ENCODE measurements at regions not wholly inside any gene's neighbourhood (a gene's known extent, or its start where the extent isn't known, plus 50 kb on each side); places are given as distances from the start of the nearest gene placed in this dataset.

- Histone ChIP-seq H4K20me1 (replicated peaks; ENCODE audit: control insufficient read depth, extremely low read depth, insufficient read depth, low read length) (no peaks in the 10 kb centered on the region), H3K36me3 (ENCODE audit: control insufficient read depth in 2 of 2, extremely low read depth in 1 of 2, insufficient read depth in 2 of 2, low read length in 2 of 2) (no peaks in the 10 kb centered on the region), H3K27me3 (ENCODE audit: control insufficient read depth in 2 of 2, insufficient read depth in 2 of 2, low read length in 2 of 2) (no peaks in the 10 kb centered on the region), H3K27ac (ENCODE audit: insufficient read depth, low read depth, low read length) (no peak overlapping the region), H3K9me3 (replicated peaks; ENCODE audit: control insufficient read depth, insufficient read depth, low read length) (no peaks in the 10 kb centered on the region), H3K9me1 (replicated peaks; ENCODE audit: control insufficient read depth, extremely low read depth, insufficient read depth, low read length) (no peaks in the 10 kb centered on the region), H3K4me2 (ENCODE audit: insufficient read depth, low read length) (no peak overlapping the region), H3K4me3 (replicated peaks in 1 of 3; ENCODE audit: insufficient read depth in 1 of 3, low read depth in 1 of 3, low read length in 3 of 3) (no peak overlapping the region), H3K9ac (replicated peaks; ENCODE audit: extremely low read depth, insufficient read depth, low read length) (no peak overlapping the region), H3K4me1 (ENCODE audit: control insufficient read depth, extremely low read depth, insufficient read depth, low read length) (no peaks in the 10 kb centered on the region), H3K79me2 (ENCODE audit: control insufficient read depth, insufficient read depth, low read length) (no peaks in the 10 kb centered on the region), H2AFZ (ENCODE audit: low read depth, low read length) (no peak overlapping the region)
- ChIA-PET POLR2A (no interaction called here), CTCF (interaction anchor here (0.5 kb wide), 1 partner anchor 91 kb away, joined by 3 read pairs; no protein-coding TSS in a partner anchor)
- dilution Hi-C loops (cut with MboI; ENCODE audit: extremely low pct_ligation_motif_present, low sequenced_read_pairs) (no loop called here), intact Hi-C loops (cut with micrococcal nuclease) (no loop called here)
- FAIRE-seq (no peak), DNase-seq (ENCODE audit: low read depth, low spot score) (no peak)
- no peak for TF ChIP-seq MYC (IDR thresholded peaks at IDR 0.05; ENCODE audit: low read depth, low read length)
- no TSS peak for BruUV-seq (replicated peaks)
Observed at GRCh38 chr3:181919375-181919774, 207.7 kb downstream of the SOX2 start.

GRCh38 chr3:181920409-181920808 is 208.7 kb downstream of the SOX2 start:
- FAIRE-seq (no peak), DNase-seq (ENCODE audit: low read depth, low spot score) (no peak)
- Histone ChIP-seq H3K79me2 (ENCODE audit: control insufficient read depth, insufficient read depth, low read length) (no peaks in the 10 kb centered on the region), H3K4me2 (ENCODE audit: insufficient read depth, low read length) (no peak overlapping the region), H3K4me3 (replicated peaks in 1 of 3; ENCODE audit: insufficient read depth in 1 of 3, low read depth in 1 of 3, low read length in 3 of 3) (no peak overlapping the region), H3K36me3 (ENCODE audit: control insufficient read depth in 2 of 2, extremely low read depth in 1 of 2, insufficient read depth in 2 of 2, low read length in 2 of 2) (no peaks in the 10 kb centered on the region), H3K4me1 (ENCODE audit: control insufficient read depth, extremely low read depth, insufficient read depth, low read length) (no peaks in the 10 kb centered on the region), H3K9ac (replicated peaks; ENCODE audit: extremely low read depth, insufficient read depth, low read length) (no peak overlapping the region), H2AFZ (ENCODE audit: low read depth, low read length) (no peak overlapping the region), H3K27ac (ENCODE audit: insufficient read depth, low read depth, low read length) (no peak overlapping the region), H3K9me1 (replicated peaks; ENCODE audit: control insufficient read depth, extremely low read depth, insufficient read depth, low read length) (no peaks in the 10 kb centered on the region), H3K27me3 (ENCODE audit: control insufficient read depth in 2 of 2, insufficient read depth in 2 of 2, low read length in 2 of 2) (no peaks in the 10 kb centered on the region), H4K20me1 (replicated peaks; ENCODE audit: control insufficient read depth, extremely low read depth, insufficient read depth, low read length) (no peaks in the 10 kb centered on the region), H3K9me3 (replicated peaks; ENCODE audit: control insufficient read depth, insufficient read depth, low read length) (no peaks in the 10 kb centered on the region)
- dilution Hi-C loops (cut with MboI; ENCODE audit: extremely low pct_ligation_motif_present, low sequenced_read_pairs) (no loop called here), intact Hi-C loops (cut with micrococcal nuclease) (no loop called here)
- ChIA-PET POLR2A (no interaction called here), CTCF (no interaction called here)
- TF ChIP-seq POLR2AphosphoS5 (IDR thresholded peaks at IDR 0.05; ENCODE audit: insufficient read depth, low read depth, low read length) (no peak), GATA2 (IDR thresholded peaks at IDR 0.05; ENCODE audit: insufficient read depth, insufficient read length, low read depth, low read length) (no peak), POLR2A (IDR thresholded peaks at IDR 0.05; ENCODE audit: low read depth, low read length) (no peak), JUN (IDR thresholded peaks at IDR 0.05; ENCODE audit: borderline replicate concordance, insufficient read depth, insufficient read length, low read depth) (no peak), MYC (IDR thresholded peaks at IDR 0.05; ENCODE audit: low read depth, low read length) (no peak), CTCF (IDR thresholded peaks at IDR 0.05; ENCODE audit: extremely low read depth in 1 of 2, insufficient read depth in 1 of 2, low read depth in 1 of 2, low read length in 2 of 2) (no peak), FOS (IDR thresholded peaks at IDR 0.05; ENCODE audit: borderline replicate concordance, insufficient read depth, low read length) (no peak), MAX (IDR thresholded peaks at IDR 0.05; ENCODE audit: insufficient read depth, insufficient read length) (no peak), EZH2 (IDR thresholded peaks at IDR 0.05; ENCODE audit: borderline replicate concordance, low read depth, low read length, severe bottlenecking) (no peak)
- BruUV-seq (replicated peaks): no TSS peak
